ENCODE measurements at regions not wholly inside any gene's neighbourhood (a gene's known extent, or its start where the extent isn't known, plus 50 kb on each side); places are given as distances from the start of the nearest gene placed in this dataset.
"Not testable (repeated sequence)": the region's sequence is repeated elsewhere in the genome, so short reads cannot be mapped to it uniquely, and the experiment has no call there.

GRCh38 chr10:47711428-47711827 lies 52.0 kb downstream of the SYT15B start:
- H3K36me3 ChIP-seq (ENCODE audit: insufficient read depth in 1 of 2, low read depth in 1 of 2); DNase-seq; H3K27me3 ChIP-seq (ENCODE audit: insufficient read depth in 3 of 3, low read length in 2 of 3); H3K27ac ChIP-seq; H3K4me1 ChIP-seq; ATAC-seq; H3K9me3 ChIP-seq; intact Hi-C loops (cut with DNase I); H3K4me3 ChIP-seq: not testable (repeated sequence)

- DNase-seq; H3K36me3 ChIP-seq (ENCODE audit: insufficient read depth in 1 of 2, low read depth in 1 of 2); H3K4me3 ChIP-seq; H3K27me3 ChIP-seq (ENCODE audit: insufficient read depth in 3 of 3, low read length in 2 of 3); ATAC-seq; H3K4me1 ChIP-seq; H3K9me3 ChIP-seq; intact Hi-C loops (cut with DNase I); H3K27ac ChIP-seq: not testable (repeated sequence)
- WGBS, 3 donors = no CpG with 5 or more reads among the region's 4 CpGs
Observed at GRCh38 chr10:47710443-47710842, 52.9 kb downstream of the SYT15B start.

- H3K27ac ChIP-seq = peak overlapping the region; percentile 63
- H3K4me1 ChIP-seq; intact Hi-C loops (cut with DNase I); H3K27me3 ChIP-seq (ENCODE audit: insufficient read depth in 3 of 3, low read length in 2 of 3); H3K36me3 ChIP-seq (ENCODE audit: insufficient read depth in 1 of 2, low read depth in 1 of 2); H3K9me3 ChIP-seq: not testable (repeated sequence)
- H3K4me3 ChIP-seq = peak overlapping the region; percentile 71
- DNase-seq (peak; percentile 78 to 85), ATAC-seq (peak; percentile 99 to 100 (median 100))
- WGBS, 3 donors = 0 to 1% (median 0%) methylated on average over 6 to 16 of the region's 66 CpGs
Observed at GRCh38 chr10:47705698-47706414, 57.5 kb downstream of the SYT15B start.

- intact Hi-C loops (cut with DNase I); H3K9me3 ChIP-seq; ATAC-seq; H3K4me1 ChIP-seq; H3K36me3 ChIP-seq (ENCODE audit: insufficient read depth in 1 of 2, low read depth in 1 of 2); H3K4me3 ChIP-seq; H3K27ac ChIP-seq; DNase-seq; H3K27me3 ChIP-seq (ENCODE audit: insufficient read depth in 3 of 3, low read length in 2 of 3): not testable (repeated sequence)
- WGBS, 3 donors = 32 to 41% (median 37%) methylated on average over 1 of the region's 1 CpG
Observed at GRCh38 chr10:47701285-47701684, 62.1 kb downstream of the SYT15B start.

- H3K27me3 ChIP-seq (ENCODE audit: insufficient read depth in 3 of 3, low read length in 2 of 3); H3K4me3 ChIP-seq; H3K36me3 ChIP-seq (ENCODE audit: insufficient read depth in 1 of 2, low read depth in 1 of 2); ATAC-seq; intact Hi-C loops (cut with DNase I); H3K9me3 ChIP-seq; DNase-seq; H3K27ac ChIP-seq; H3K4me1 ChIP-seq: not testable (repeated sequence)
Observed at GRCh38 chr10:47699854-47700253, 63.5 kb downstream of the SYT15B start.

GRCh38 chr10:47696170-47696569 lies 67.2 kb downstream of the SYT15B start:
- H3K9me3 ChIP-seq; DNase-seq; H3K36me3 ChIP-seq (ENCODE audit: insufficient read depth in 1 of 2, low read depth in 1 of 2); H3K27me3 ChIP-seq (ENCODE audit: insufficient read depth in 3 of 3, low read length in 2 of 3); ATAC-seq; H3K4me3 ChIP-seq; H3K27ac ChIP-seq; H3K4me1 ChIP-seq; intact Hi-C loops (cut with DNase I): not testable (repeated sequence)
- 29 to 50% (median 42%) methylated on average over 1 of the region's 1 CpG for WGBS, 3 donors

GRCh38 chr10:47695149-47695548 lies 68.2 kb downstream of the SYT15B start:
- H3K9me3 ChIP-seq; ATAC-seq; H3K4me3 ChIP-seq; H3K36me3 ChIP-seq (ENCODE audit: insufficient read depth in 1 of 2, low read depth in 1 of 2); H3K4me1 ChIP-seq; DNase-seq; H3K27me3 ChIP-seq (ENCODE audit: insufficient read depth in 3 of 3, low read length in 2 of 3); H3K27ac ChIP-seq; intact Hi-C loops (cut with DNase I): not testable (repeated sequence)
- WGBS, 3 donors = 79 to 92% (median 91%) methylated on average over 2 to 3 of the region's 3 CpGs

GRCh38 chr10:47690304-47690703 lies 73.1 kb downstream of the SYT15B start:
- H3K36me3 ChIP-seq (ENCODE audit: insufficient read depth in 1 of 2, low read depth in 1 of 2); H3K27ac ChIP-seq; ATAC-seq; H3K27me3 ChIP-seq (ENCODE audit: insufficient read depth in 3 of 3, low read length in 2 of 3); DNase-seq; H3K9me3 ChIP-seq; H3K4me3 ChIP-seq; H3K4me1 ChIP-seq; intact Hi-C loops (cut with DNase I): not testable (repeated sequence)
- WGBS, 3 donors = 24 to 29% (median 28%) methylated on average over 2 of the region's 6 CpGs

- H3K36me3 ChIP-seq (ENCODE audit: insufficient read depth in 1 of 2, low read depth in 1 of 2); H3K4me1 ChIP-seq; H3K4me3 ChIP-seq; H3K9me3 ChIP-seq; H3K27ac ChIP-seq; H3K27me3 ChIP-seq (ENCODE audit: insufficient read depth in 3 of 3, low read length in 2 of 3); DNase-seq; intact Hi-C loops (cut with DNase I); ATAC-seq: not testable (repeated sequence)
- 100% methylated on average over 1 of the region's 3 CpGs; no CpG with 5 or more reads in 2 of the 3 donors for WGBS, 3 donors
Observed at GRCh38 chr10:47683826-47684475, 79.4 kb downstream of the SYT15B start.

GRCh38 chr10:47681638-47681990 lies 81.8 kb downstream of the SYT15B start:
- not testable (repeated sequence) for ATAC-seq
- WGBS, 3 donors = no CpG with 5 or more reads among the region's 6 CpGs

GRCh38 chr10:47680848-47681637 lies 82.3 kb downstream of the SYT15B start:
- H3K27ac ChIP-seq; H3K36me3 ChIP-seq (ENCODE audit: insufficient read depth in 1 of 2, low read depth in 1 of 2); H3K4me1 ChIP-seq; H3K27me3 ChIP-seq (ENCODE audit: insufficient read depth in 3 of 3, low read length in 2 of 3); DNase-seq; H3K4me3 ChIP-seq; H3K9me3 ChIP-seq; intact Hi-C loops (cut with DNase I); ATAC-seq: not testable (repeated sequence)
- WGBS, 3 donors = 31 to 36% (median 35%) methylated on average over 2 of the region's 4 CpGs

More at GRCh38 chr10:47681638-47681990, 81.8 kb downstream of the SYT15B start:
- H3K36me3 ChIP-seq (ENCODE audit: insufficient read depth in 1 of 2, low read depth in 1 of 2); intact Hi-C loops (cut with DNase I); H3K4me1 ChIP-seq; H3K27ac ChIP-seq; H3K9me3 ChIP-seq; H3K27me3 ChIP-seq (ENCODE audit: insufficient read depth in 3 of 3, low read length in 2 of 3); DNase-seq; H3K4me3 ChIP-seq: not testable (repeated sequence)

Data from psoas muscle (tissue), 7 donors.